Omental fat pad (tissue), 3 donors: ENCODE measurements at regions not wholly inside any gene's neighbourhood (a gene's known extent, or its start where the extent isn't known, plus 50 kb on each side); places are given as distances from the start of the nearest gene placed in this dataset.
"Not testable (repeated sequence)": the region's sequence is repeated elsewhere in the genome, so short reads cannot be mapped to it uniquely, and the experiment has no call there.

Source experiments
- ATAC-seq: fragments of 150-250 bp; one replicate; pipeline ENCODE4 v1.9.1; 2016; ENCODE audit warnings: mild to moderate bottlenecking, moderate library complexity; ENCODE audit not compliant: low FRiP score
- DNase-seq: peaks from one replicate; pipeline ENCODE4 v3.0.0-alpha.2; 2019; ENCODE audit warnings: low spot score
- CTCF ChIP-seq, 3 donors: fragments of 450-650 bp; IDR thresholded peaks; one replicate each; pipeline ENCODE4 v1.5.1; 2016 to 2017; ENCODE audit warnings: antibody characterized with exemption in 3 of 3, mild to moderate bottlenecking in 3 of 3, moderate library complexity in 2 of 3

GRCh38 chr12:131438881-131439280, 272.0 kb upstream of the SFSWAP start:
- DNase-seq = no peak
- TF ChIP-seq CTCF (IDR thresholded peaks at IDR 0.05) = no peak
- ATAC-seq = no peak

GRCh38 chr12:131439752-131440151, 271.1 kb upstream of the SFSWAP start:
- DNase-seq, ATAC-seq: not testable (repeated sequence)

DNA sequence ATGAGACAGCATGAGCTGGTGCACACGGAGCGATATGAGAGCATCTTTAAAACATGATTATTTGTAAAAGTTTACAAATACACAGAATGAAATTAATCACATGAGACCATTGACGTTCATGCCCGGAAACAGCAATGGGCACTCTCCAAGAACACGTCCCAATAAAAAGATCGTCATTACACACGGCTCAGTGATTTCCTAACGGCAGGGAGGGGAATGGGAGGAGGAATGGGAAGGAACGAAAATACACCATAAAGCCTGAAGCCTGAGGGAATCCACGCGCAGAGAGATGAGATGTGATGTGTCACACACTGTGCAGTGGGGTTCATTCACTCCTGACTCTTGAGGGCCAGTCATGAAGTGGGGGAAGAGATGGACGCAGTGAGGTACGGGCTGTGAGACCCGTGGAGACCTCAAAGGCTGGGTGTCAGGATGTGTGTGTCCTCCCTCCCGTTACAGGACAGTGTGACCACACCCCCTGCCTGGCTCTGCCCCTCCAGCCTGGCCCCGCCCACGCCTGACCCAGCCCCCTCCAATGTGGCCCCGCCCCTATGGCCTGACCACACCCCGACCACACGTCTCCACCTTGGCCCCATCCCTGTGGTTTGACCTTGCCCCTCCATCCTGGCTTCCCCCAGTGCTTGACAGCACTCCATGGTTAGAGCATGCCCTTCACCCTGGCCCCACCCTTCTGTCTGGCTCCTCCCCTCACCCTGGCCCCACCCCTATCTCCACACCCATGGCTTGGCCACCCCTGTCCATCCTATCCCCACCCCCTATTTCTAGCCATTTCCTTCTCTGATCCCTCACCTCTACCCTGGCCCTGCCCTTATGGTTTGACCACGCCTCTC, 270.5 kb upstream of the SFSWAP start:
- not testable (repeated sequence) for ATAC-seq, DNase-seq

DNA sequence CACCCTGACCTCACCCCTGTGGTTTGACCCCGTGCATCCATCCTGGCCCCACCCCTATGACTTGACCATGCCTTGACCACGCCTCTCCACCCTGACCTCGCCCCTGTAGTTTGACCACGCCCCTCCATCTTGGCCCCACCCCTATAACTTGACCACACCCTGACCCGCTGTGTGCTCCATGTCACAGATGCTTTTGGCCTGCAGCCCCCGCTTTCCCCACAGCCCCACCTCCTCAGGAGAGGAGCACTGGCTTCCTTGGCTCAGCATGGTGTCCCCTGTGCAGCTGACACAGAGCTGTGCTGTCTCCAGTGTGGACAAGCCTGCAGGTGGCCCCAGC, 269.9 kb upstream of the SFSWAP start:
- TF ChIP-seq CTCF (IDR thresholded peaks at IDR 0.05) = no peak
- ATAC-seq = no peak
- no peak for DNase-seq

- no peak for TF ChIP-seq CTCF (IDR thresholded peaks at IDR 0.05)
- no peak for DNase-seq
- no peak for ATAC-seq
Measured at GRCh38 chr12:131441638-131442336, 269.1 kb upstream of the SFSWAP start.

DNA sequence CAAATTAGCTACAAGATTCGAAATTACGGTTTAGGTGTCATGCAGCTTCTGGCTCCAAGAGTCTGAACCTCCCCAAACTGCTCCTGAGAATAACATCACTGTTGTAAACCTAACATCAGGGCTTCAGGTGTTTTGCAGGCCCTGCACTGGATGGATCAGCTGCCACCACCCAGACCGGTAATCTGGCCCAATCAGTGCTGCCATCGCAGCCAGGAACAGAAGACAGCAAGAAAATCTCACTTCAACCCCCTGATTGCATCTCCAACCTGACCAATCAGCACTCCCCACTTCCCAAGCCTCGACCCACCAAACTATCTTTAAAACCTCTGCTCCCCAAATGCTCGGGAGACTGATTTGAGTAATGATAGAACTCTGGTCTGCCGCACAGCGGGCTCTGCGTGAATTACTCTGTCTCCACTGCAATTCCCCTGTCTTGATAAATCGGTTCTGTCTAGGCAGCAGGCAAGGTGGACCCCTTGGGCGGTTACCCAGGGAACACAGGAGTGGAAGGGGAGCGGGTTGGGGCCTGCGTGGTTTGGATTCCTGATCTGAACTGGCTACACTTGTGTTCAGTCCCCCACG, 268.5 kb upstream of the SFSWAP start:
- DNase-seq (no peak), ATAC-seq (no peak)
- TF ChIP-seq CTCF (IDR thresholded peaks at IDR 0.05) = no peak

DNA sequence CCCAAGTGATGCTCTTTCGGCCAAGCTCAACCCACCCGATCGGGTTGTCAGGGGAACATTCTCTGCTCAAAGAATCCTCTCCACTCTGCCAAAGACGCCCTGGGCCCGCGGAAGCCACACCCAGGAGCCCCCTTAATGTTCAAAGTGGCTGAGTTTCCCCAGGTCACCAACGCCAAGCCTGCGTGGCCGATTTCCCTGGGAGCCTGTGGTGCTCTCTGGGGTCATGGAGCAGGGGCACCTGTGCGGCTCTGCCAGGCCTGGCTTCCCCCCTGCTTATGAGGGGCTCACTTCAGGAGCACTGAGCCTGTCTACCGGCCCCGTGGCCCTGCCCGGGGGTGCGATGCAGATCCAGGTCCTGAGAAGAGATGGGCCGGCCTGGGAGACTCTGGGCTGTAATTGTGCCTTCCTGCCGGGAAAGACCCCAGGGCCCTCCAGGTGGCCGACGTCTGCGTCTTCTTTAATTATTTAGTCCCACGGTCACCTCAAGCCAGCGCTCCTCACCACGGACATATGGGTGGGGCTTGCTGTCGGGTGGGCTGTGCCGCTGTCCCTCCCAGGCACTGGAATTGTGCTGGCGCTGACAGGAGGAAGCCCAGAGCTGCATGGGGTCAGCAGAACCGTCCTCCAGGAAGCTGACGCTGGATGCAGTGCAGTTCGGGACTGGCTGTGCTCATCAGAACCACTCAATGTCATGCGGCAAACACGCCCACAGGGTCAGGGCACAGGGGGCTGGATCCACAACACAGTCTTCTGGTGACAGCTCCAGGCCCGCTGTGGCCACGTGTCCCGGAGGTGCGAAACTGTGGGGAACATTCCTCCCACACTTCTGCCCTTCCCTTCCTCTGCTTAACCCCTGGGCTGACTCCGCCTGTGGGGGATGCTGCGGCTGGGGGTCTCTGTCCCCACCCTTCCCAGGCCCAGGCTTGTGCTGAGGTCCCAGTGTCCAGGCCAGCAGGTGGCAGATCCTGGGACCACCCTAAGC, 267.6 kb upstream of the SFSWAP start:
- TF ChIP-seq CTCF (IDR thresholded peaks at IDR 0.05) = no peak
- no peak for ATAC-seq
- no peak for DNase-seq
